ENCODE measurements at regions not wholly inside any gene's neighbourhood (a gene's known extent, or its start where the extent isn't known, plus 50 kb on each side); places are given as distances from the start of the nearest gene placed in this dataset.

DNA sequence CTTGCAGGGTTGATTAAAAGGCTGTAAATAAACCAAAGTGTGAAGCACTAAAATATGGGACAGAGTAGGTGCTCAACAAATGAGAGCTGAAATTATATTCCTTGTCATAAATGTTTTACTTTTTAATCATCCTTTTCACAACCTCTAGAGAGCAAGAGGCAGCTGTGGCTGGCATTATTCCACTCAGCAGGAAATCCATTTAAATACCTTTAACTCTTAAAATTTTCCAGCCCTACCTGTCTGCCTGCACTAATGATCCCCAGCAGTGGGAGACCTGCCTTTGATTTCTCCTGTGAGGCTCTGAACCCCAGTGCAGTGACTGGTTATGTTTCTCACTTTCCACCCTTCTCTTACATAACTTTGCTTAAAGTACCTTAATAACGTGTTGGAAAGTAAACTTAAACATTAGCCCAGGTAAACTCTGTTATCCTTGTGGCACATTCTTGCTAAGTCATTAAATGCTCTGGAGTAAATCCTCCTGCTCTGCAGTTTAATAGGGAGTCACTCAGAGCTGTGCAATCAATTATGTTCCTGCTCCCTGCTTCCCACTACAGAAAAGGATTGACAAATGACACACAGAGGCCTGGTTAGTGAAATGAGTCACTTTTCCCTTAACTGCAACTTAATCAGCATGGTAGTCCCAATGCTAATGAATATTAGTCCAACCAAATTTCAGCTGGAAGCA, 755.7 kb upstream of the USP15 start:
- TF ChIP-seq, protein P1, sequence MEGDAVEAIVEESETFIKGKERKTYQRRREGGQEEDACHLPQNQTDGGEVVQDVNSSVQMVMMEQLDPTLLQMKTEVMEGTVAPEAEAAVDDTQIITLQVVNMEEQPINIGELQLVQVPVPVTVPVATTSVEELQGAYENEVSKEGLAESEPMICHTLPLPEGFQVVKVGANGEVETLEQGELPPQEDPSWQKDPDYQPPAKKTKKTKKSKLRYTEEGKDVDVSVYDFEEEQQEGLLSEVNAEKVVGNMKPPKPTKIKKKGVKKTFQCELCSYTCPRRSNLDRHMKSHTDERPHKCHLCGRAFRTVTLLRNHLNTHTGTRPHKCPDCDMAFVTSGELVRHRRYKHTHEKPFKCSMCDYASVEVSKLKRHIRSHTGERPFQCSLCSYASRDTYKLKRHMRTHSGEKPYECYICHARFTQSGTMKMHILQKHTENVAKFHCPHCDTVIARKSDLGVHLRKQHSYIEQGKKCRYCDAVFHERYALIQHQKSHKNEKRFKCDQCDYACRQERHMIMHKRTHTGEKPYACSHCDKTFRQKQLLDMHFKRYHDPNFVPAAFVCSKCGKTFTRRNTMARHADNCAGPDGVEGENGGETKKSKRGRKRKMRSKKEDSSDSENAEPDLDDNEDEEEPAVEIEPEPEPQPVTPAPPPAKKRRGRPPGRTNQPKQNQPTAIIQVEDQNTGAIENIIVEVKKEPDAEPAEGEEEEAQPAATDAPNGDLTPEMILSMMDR (conservative IDR thresholded peaks at IDR 0.05; ENCODE audit: low read length): no peak
- no peak for TF ChIP-seq EZH2phosphoT487 (IDR thresholded peaks at IDR 0.05; ENCODE audit: borderline replicate concordance, low read depth, low read length)

All from OCI-LY7 (cell line).